Activated naive CD8-positive, alpha-beta T cell treated with anti-CD3 and anti-CD28 coated beads, Interleukin-2, amount 50 U/mL, for 24 hours (primary cell): ENCODE measurements at regions not wholly inside any gene's neighbourhood (a gene's known extent, or its start where the extent isn't known, plus 50 kb on each side); places are given as distances from the start of the nearest gene placed in this dataset.

Experiments
- ATAC-seq: fragments of 150-1000 bp; cut with Tn5 transposase; one replicate; pipeline ENCODE4 v1.10.0; 2021
- DNase-seq: peaks from one replicate; pipeline ENCODE4 v3.0.0; 2021
- H3K27ac Mint-ChIP-seq: one replicate; pipeline ENCODE4 v1.8.0; 2021; ENCODE audit warnings: mild to moderate bottlenecking, mixed read lengths
- H3K27me3 Mint-ChIP-seq: one replicate; pipeline ENCODE4 v1.8.0; 2021; ENCODE audit warnings: mixed read lengths
- H3K36me3 Mint-ChIP-seq: one replicate; pipeline ENCODE4 v1.8.0; 2021; ENCODE audit warnings: low read depth, mixed read lengths
- H3K4me1 Mint-ChIP-seq: one replicate; pipeline ENCODE4 v1.8.0; 2021; ENCODE audit warnings: mixed read lengths
- H3K4me3 Mint-ChIP-seq: one replicate; pipeline ENCODE4 v1.8.0; 2021; ENCODE audit warnings: mild to moderate bottlenecking, moderate library complexity, mixed read lengths
- H3K9me3 Mint-ChIP-seq: one replicate; pipeline ENCODE4 v1.8.0; 2021; ENCODE audit warnings: mixed read lengths

GRCh38 chr3:174662653-174663052 lies 196.5 kb upstream of the NAALADL2 start:
- no peak overlapping the region for H3K4me3 Mint-ChIP-seq
- H3K9me3 Mint-ChIP-seq, result no peaks in the 10 kb centered on the region
- no peak overlapping the region for H3K27ac Mint-ChIP-seq
- DNase-seq, result no peak
- H3K36me3 Mint-ChIP-seq, result no peaks in the 10 kb centered on the region
- no peak for ATAC-seq
- H3K4me1 Mint-ChIP-seq, result no peaks in the 10 kb centered on the region
- no peaks in the 10 kb centered on the region for H3K27me3 Mint-ChIP-seq

GRCh38 chr3:174667386-174667785 lies 191.7 kb upstream of the NAALADL2 start:
- Mint-ChIP-seq H3K9me3 (no peaks in the 10 kb centered on the region), H3K36me3 (no peaks in the 10 kb centered on the region), H3K4me3 (no peak overlapping the region), H3K4me1 (no peaks in the 10 kb centered on the region), H3K27ac (no peak overlapping the region), H3K27me3 (no peaks in the 10 kb centered on the region)
- no peak for ATAC-seq
- DNase-seq, result no peak

- H3K9me3 Mint-ChIP-seq, result no peaks in the 10 kb centered on the region
- no peak for DNase-seq
- no peak overlapping the region for H3K27ac Mint-ChIP-seq
- H3K4me3 Mint-ChIP-seq, result no peak overlapping the region
- no peaks in the 10 kb centered on the region for H3K4me1 Mint-ChIP-seq
- no peaks in the 10 kb centered on the region for H3K27me3 Mint-ChIP-seq
- ATAC-seq, result no peak
- no peaks in the 10 kb centered on the region for H3K36me3 Mint-ChIP-seq
These were observed 183.7 kb upstream of the NAALADL2 start for GRCh38 chr3:174675406-174675805.

- ATAC-seq (no peak), DNase-seq (no peak)
- no peaks in the 10 kb centered on the region for H3K36me3 Mint-ChIP-seq
- H3K9me3 Mint-ChIP-seq, result peaks cover 12% of the 10 kb centered on the region
- no peak overlapping the region for H3K4me3 Mint-ChIP-seq
- no peak overlapping the region for H3K27ac Mint-ChIP-seq
- no peaks in the 10 kb centered on the region for H3K4me1 Mint-ChIP-seq
- H3K27me3 Mint-ChIP-seq, result no peaks in the 10 kb centered on the region
These were observed 177.3 kb upstream of the NAALADL2 start for GRCh38 chr3:174681784-174682183.

- no peak for ATAC-seq
- no peaks in the 10 kb centered on the region for H3K4me1 Mint-ChIP-seq
- no peak overlapping the region for H3K4me3 Mint-ChIP-seq
- H3K27me3 Mint-ChIP-seq, result no peaks in the 10 kb centered on the region
- H3K9me3 Mint-ChIP-seq, result peaks cover 18% of the 10 kb centered on the region
- DNase-seq, result no peak
- H3K27ac Mint-ChIP-seq, result no peak overlapping the region
- H3K36me3 Mint-ChIP-seq, result no peaks in the 10 kb centered on the region
These were observed 173.3 kb upstream of the NAALADL2 start for GRCh38 chr3:174685796-174686195.

GRCh38 chr3:174697310-174697709 lies 161.8 kb upstream of the NAALADL2 start:
- DNase-seq (no peak), ATAC-seq (no peak)
- H3K36me3 Mint-ChIP-seq, result no peaks in the 10 kb centered on the region
- H3K4me3 Mint-ChIP-seq, result no peak overlapping the region
- H3K27ac Mint-ChIP-seq, result no peak overlapping the region
- no peaks in the 10 kb centered on the region for H3K27me3 Mint-ChIP-seq
- H3K4me1 Mint-ChIP-seq, result no peaks in the 10 kb centered on the region
- H3K9me3 Mint-ChIP-seq, result no peaks in the 10 kb centered on the region

DNA sequence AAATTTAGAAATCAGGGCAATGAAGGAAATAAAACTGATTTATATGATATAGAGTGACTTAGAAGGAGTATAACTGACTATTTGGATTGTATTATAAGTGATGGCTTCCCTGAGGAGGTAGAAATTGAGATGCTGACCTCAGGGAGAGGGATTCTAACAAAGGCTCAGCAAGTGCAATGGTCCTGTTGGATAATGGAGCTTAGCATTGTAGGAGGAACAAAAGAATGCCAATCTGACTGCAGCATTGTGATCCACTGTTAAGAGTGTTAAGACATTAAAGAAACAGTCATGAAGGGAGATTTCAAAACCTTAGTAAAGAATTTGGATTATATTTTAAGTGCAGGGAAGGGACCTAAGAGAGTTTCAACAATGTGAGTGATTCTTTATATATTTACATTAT lies 158.4 kb upstream of the NAALADL2 start:
- Mint-ChIP-seq H3K4me1 (no peaks in the 10 kb centered on the region), H3K27ac (no peak overlapping the region), H3K36me3 (no peaks in the 10 kb centered on the region), H3K9me3 (peaks cover under 1% of the 10 kb centered on the region), H3K27me3 (no peaks in the 10 kb centered on the region), H3K4me3 (no peak overlapping the region)
- ATAC-seq (no peak), DNase-seq (no peak)

GRCh38 chr3:174710612-174711011 lies 148.5 kb upstream of the NAALADL2 start:
- H3K9me3 Mint-ChIP-seq, result peaks cover 6% of the 10 kb centered on the region
- DNase-seq (no peak), ATAC-seq (no peak)
- H3K27ac Mint-ChIP-seq, result no peak overlapping the region
- H3K27me3 Mint-ChIP-seq, result no peaks in the 10 kb centered on the region
- no peaks in the 10 kb centered on the region for H3K4me1 Mint-ChIP-seq
- H3K36me3 Mint-ChIP-seq, result no peaks in the 10 kb centered on the region
- H3K4me3 Mint-ChIP-seq, result no peak overlapping the region

GRCh38 chr3:174715386-174715785 lies 143.7 kb upstream of the NAALADL2 start:
- no peaks in the 10 kb centered on the region for H3K4me1 Mint-ChIP-seq
- no peaks in the 10 kb centered on the region for H3K36me3 Mint-ChIP-seq
- H3K9me3 Mint-ChIP-seq, result peaks cover 3% of the 10 kb centered on the region
- H3K4me3 Mint-ChIP-seq, result no peak overlapping the region
- no peaks in the 10 kb centered on the region for H3K27me3 Mint-ChIP-seq
- DNase-seq (no peak), ATAC-seq (no peak)
- H3K27ac Mint-ChIP-seq, result no peak overlapping the region

DNA sequence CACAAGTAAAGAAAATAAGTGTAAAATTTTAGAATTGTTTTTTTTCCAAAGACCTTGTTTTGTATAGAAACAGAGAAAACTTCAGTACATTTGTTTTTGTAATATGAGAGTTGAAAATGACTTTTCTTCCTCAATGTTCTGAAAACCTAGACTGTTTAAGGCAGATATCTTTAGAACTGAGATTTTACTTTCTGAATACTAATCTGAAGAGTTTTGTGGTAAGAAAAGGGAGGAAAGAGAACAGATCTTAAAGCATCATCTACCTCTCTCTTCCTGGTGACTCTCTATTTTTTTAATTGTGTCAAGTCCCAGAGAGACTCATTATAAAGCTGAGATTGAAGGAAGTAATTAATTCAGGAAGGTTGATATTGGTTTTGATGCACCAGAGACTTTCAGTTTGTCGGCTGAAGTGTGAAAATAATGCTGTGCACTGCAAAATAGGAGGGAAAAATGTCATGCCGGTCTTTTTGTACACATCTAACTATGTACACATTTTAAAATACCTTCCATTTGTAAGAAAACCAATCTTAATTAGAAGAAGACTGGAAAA lies 142.1 kb upstream of the NAALADL2 start:
- H3K9me3 Mint-ChIP-seq, result peaks cover 3% of the 10 kb centered on the region
- no peak for DNase-seq
- ATAC-seq, result no peak

DNA sequence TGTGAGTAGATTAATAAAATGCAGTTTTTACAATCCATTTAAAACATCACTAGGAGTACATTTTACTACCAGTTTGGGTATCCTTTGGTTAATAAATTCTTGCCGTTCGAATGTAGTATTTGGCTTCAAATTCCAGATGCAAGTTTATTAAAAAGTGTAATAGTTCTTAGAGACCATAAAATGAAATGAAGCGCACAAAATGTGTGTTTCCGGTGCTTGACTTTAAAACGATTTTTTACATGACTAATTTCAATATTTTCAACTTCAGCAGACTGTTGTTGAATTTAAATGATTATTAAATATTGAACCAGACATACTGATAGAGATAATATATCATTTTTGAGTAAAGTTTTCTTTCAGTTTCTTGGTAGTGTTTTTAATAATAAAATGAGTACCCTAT lies 138.4 kb upstream of the NAALADL2 start:
- no peak for DNase-seq
- Mint-ChIP-seq H3K9me3 (peaks cover 3% of the 10 kb centered on the region), H3K27ac (no peak overlapping the region), H3K27me3 (no peaks in the 10 kb centered on the region), H3K4me3 (no peak overlapping the region), H3K4me1 (no peaks in the 10 kb centered on the region), H3K36me3 (no peaks in the 10 kb centered on the region)
- no peak for ATAC-seq

More for the DNA sequence above, 142.1 kb upstream of the NAALADL2 start:
- H3K27me3 Mint-ChIP-seq, result no peaks in the 10 kb centered on the region
- no peak overlapping the region for H3K27ac Mint-ChIP-seq
- no peaks in the 10 kb centered on the region for H3K4me1 Mint-ChIP-seq
- H3K4me3 Mint-ChIP-seq, result no peak overlapping the region
- H3K36me3 Mint-ChIP-seq, result no peaks in the 10 kb centered on the region

GRCh38 chr3:174725303-174725702 lies 133.8 kb upstream of the NAALADL2 start:
- H3K9me3 Mint-ChIP-seq, result peaks cover 5% of the 10 kb centered on the region
- no peak overlapping the region for H3K4me3 Mint-ChIP-seq
- no peak overlapping the region for H3K27ac Mint-ChIP-seq
- DNase-seq (no peak), ATAC-seq (no peak)
- H3K27me3 Mint-ChIP-seq, result no peaks in the 10 kb centered on the region
- H3K36me3 Mint-ChIP-seq, result no peaks in the 10 kb centered on the region
- no peaks in the 10 kb centered on the region for H3K4me1 Mint-ChIP-seq

DNA sequence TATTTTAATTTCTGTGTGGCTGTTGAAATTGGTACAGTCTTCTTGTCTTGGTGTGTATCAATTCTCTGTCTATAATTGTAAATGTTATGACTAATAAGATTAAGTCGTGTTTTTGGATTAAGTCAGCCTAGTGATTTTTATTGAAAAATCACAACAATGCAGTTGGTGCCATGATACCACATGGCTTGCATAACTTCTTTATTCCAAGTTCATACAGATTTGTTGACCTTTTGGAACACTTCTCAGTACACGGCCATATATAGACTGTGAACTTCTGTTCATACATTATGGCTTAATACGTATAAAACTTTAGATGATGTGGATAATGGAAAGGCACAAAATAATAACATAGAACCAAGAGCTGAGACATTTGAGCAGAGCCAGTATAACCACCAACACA lies 121.2 kb upstream of the NAALADL2 start:
- Mint-ChIP-seq H3K9me3 (peaks cover 2% of the 10 kb centered on the region), H3K4me3 (no peak overlapping the region), H3K27me3 (no peaks in the 10 kb centered on the region), H3K27ac (no peak overlapping the region), H3K4me1 (no peaks in the 10 kb centered on the region), H3K36me3 (no peaks in the 10 kb centered on the region)
- DNase-seq (no peak), ATAC-seq (no peak)

DNA sequence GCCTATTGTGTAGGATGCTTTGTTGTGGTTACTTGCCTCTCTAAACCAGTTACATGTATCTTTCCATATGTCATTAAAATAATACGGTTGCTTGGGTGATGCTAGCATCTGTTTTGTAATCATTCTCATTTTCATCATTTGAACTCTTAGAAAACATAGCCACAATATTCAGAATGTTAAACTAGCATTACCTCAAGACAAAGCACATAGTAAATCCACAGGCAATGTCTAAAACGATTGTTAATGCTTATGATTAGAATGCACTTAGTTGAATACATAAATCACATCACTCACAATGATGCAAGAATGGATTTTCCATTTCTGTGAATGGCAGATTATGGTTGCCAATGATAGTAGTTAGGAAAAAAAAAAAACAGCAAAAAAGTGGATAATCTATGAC lies 110.0 kb upstream of the NAALADL2 start:
- no peak for ATAC-seq

DNA sequence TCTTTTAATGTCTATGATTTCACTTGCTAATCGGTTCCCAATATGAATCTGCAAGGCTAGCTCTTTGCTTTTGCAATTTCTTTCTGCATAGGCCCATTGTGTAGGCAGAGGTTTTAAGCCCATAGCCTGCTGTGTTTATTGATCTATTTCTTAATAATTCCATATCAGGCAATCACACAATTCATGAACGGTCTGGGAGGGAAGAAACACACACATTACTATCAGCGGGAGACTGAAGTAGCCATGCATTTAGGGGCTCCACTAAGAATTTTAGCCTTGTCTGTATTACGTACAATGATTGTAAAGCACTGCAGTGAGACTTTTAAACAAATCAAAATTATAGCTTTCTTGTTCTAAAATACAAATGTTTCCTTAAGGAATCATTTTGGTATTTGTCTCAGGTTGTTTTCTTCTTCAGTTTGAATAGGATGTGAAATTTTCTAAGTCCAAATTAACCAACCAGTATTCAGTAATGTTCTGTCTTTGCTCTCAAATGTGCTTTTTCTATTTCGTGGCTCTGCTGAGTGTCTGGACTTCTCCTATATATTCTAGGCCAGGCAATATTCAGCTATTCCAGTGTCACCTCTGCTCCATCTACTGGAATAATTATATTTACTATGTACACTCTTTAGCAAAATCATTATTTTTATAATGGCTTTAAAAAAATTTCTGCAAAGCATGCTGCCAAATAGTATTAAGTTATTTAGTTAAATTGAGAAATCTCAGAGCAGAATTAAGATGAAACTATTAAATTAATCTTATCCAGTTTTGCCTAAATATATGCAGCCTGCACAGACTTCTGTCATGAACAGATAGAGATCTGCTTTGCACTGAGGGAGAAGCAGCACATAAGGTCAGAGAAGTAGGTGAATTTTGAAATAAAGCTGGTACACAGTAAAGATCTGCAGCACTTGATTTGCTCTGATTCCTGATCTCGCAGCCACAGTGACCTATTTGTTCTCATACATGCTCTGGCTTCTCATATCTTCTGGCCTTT lies 103.0 kb upstream of the NAALADL2 start:
- H3K4me3 Mint-ChIP-seq, result no peak overlapping the region
- ATAC-seq (no peak), DNase-seq (no peak)
- H3K27ac Mint-ChIP-seq, result no peak overlapping the region
- no peaks in the 10 kb centered on the region for H3K4me1 Mint-ChIP-seq
- H3K27me3 Mint-ChIP-seq, result no peaks in the 10 kb centered on the region
- no peaks in the 10 kb centered on the region for H3K36me3 Mint-ChIP-seq
- peaks cover 8% of the 10 kb centered on the region for H3K9me3 Mint-ChIP-seq

More for the DNA sequence above, 110.0 kb upstream of the NAALADL2 start:
- DNase-seq, result no peak
- no peaks in the 10 kb centered on the region for H3K36me3 Mint-ChIP-seq
- H3K4me3 Mint-ChIP-seq, result no peak overlapping the region
- H3K4me1 Mint-ChIP-seq, result no peaks in the 10 kb centered on the region
- no peak overlapping the region for H3K27ac Mint-ChIP-seq
- H3K27me3 Mint-ChIP-seq, result no peaks in the 10 kb centered on the region
- H3K9me3 Mint-ChIP-seq, result peaks cover 12% of the 10 kb centered on the region
